Nucleus accumbens (tissue), 56 donors: ENCODE measurements at regions not wholly inside any gene's neighbourhood (a gene's known extent, or its start where the extent isn't known, plus 50 kb on each side); places are given as distances from the start of the nearest gene placed in this dataset.
A peak's percentile ranks its signal among the peaks of the same experiment; 100 is the strongest.

ENCODE experiments used
- DNase-seq, 56 donors: peaks; one replicate each; lab custom pipeline; 2025; lab: John Stamatoyannopoulos, UW

DNA sequence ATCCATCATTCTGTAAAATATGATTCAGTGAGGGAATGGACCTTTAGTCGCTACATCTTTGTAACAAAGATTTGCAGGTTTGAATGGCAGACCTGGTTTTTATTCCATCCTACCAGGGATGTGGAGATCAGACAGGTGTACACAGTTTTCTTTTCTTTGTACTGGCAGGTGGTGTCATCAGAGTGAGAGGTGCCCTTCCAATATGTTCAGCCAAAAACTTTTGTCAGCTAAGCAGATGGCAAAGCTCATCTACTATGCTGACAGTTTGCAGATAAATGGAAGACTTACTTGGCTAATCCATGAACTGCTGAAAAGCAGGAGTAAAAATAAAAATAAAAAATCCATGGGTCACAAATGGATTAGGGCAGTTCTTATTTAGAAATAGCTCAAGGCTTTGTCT, 185.5 kb upstream of the DOK6 start:
- DNase-seq, result no peak

DNA sequence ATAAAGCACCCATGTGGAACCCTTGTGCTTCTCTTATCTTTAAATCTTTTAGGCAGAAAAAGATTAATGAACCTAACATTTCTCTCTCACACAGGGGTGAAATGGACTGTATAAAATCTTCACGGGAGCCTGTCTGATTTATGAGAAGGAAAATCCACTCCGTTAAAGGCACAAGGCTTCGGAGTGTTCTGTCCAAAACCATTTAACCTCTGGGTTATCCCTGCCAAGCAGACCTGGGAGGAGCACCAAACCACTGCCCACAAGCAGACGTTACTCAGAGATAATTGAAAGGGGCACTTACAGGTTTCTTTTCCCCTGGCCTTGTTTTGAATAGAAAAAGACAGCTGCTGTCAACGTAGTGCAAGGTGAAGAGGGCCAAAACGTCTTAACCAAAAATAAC, 184.4 kb upstream of the DOK6 start:
- no peak for DNase-seq

DNA sequence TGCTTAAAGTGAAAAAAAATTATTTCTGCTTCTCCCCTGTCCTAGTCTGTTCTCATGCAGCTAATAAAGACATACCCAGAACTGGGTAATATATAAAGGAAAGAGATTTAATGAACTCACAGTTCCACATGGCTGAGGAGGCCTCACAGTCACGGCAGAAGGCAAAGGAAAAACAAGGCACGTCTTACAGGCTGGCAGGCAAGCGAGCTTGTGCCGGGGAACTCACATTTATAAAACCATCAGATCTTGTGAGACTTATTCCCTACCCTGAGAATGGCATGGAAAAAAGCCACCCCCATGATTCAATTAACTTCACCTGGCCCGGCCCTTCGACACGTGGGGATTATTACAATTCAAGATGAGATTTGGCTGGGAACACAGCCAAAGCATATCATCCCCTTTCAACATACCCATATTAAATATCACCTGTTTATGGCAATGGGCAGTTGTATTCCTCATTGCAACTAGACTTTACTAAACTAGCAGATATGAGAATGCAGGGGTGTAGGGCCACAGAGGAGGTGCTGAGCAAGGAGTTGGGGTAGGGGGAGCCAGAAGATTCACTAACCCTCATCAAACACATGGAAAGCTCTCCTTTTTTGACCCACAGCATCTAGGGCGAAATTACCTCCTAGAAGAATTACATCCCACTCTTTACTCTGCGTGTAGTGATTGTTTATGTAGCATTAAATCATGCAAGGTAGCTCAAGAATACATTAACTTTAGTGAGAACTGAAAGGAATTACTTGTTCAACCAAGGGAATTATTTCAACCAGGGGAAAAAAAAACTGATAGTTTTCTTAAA, 183.3 kb upstream of the DOK6 start:
- DNase-seq, result no peak

DNA sequence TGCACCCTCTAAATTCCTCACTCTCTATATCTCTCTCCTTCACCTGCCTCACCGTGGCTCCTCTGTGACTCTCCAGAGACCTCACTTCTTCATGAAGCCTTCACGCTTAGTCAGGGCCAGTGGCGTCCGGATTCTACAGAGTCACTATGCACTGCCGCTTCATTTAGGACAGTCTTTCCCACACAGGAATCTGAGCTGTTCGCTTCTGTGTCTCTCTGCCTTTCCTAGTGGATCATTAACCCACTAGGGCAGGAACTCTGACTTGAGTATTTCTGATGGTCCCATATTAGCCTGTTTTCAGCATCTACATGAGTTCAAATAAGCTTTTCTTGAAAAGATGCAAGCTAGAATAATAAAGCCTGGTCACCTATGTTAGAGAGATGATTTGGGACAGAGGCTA, 180.2 kb upstream of the DOK6 start:
- DNase-seq, result no peak

DNA sequence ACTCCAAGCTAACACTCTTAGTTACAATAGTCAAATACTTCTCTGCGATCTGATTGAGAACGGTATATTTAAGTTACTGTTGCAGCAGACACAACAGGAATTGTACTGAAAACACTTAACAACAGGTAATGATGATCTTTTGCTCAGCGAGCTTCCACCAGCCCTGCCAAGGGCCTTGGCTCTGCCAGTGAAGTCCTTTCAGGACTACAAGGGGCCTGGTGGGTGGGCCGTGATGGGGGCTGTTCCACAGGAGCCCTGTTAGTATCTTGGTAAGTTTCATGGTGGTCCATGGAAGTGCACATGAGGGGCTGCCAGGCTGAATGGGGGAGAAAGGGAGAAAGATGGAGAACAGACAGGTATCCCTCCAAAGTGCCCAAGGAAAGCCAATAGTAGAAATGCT, 178.6 kb upstream of the DOK6 start:
- DNase-seq, result no peak

DNA sequence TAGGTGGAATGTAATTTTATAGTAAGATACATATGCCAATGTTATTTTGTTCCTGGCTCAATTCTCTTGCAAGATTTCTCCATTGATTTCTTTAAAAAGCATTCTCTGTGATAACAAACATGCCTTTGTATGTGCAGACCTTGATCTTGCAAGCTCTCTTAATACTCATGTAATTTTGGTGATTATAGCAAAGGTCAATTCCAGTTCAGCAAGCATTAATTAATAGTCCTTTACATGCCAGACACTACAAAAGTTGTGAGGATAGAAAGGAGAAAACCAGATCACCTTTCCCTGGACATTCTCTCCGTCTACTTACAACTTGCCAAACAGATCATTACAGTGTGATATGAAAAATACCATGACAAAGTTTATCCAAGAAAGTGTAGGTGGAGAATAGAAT, 173.7 kb upstream of the DOK6 start:
- no peak for DNase-seq

DNA sequence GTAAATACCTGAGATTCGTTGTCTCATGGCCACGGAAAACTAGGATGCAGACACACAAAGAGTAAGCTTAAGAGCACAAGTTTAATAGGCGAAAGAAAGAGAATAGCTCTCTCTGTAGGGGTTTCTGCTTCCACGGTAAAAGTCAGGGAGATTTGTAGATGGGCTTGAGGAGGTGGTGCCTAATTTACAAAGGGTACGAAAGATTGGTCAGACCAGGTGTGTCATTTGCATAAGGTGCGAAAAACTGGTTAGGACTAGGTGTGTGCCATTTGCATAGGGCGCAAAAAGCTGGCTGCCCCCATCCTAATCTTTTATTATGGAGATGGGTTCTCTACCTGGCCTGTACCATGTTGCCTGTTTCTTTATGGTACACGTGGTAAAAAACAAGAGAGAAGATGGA, 170.5 kb upstream of the DOK6 start:
- no peak for DNase-seq

DNA sequence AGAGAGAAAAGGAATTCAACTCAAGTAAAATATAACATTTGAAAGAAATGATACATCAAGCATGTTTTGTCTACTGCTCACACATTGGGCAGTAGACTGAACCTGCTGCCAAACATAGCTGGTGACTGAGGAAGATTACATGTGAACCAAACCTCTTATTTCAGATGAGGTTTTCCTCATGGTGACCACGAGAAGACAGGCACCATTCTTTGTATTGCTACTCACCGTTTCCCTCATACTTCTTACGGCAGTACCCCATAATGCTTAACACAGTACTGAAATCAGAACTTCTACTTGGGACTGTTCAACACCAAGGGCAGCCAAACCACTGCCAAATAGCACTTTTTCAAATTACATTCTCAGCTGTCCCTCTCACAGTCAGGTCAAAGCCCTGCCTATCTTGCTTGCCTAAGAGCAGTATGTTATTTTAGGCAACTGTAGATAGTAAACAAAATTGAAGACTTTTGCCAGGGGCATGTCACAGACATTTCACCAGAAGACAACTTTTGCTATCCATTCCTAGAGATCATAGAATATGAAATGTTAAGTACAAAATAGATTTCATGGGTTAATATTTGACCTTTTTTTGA, 167.1 kb upstream of the DOK6 start:
- no peak for DNase-seq

DNA sequence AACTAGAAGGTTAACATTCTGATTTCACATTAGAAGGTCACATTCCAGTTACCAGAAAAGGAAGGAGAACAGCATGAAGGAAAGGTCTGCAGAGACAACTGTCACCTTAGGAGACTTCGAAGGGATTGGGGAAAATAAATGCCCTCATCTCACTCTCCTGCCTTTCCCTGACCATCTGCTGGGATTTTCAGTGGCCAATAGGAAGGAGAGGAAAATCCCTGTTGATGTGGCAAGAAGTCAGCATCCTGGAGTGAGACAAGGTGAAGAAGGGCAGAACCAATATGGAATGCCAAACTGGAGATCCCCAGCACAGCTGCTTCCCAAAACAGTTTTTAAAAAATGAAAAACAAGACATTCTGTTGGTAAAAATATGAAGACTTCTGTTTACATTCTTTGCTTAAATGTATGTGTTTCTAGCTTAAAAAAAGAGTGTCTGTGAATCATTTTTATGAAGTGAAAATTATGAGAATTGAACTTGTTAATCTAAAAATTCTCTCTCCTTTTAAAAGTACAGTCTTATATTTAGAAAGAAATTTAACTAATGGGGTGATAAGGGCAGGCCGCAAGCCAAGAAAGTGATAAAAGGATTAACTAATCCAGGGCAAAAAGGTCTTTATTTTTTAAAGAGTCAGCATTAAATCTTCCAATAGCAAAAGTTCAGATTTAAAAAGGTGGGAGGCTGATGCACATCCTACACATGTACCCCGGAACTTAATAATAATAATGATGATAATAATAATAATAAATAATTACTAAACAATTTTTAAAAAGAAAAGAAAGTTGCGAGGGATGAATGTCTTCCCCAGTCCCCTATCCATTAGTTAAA, 160.6 kb upstream of the DOK6 start:
- no peak for DNase-seq

DNA sequence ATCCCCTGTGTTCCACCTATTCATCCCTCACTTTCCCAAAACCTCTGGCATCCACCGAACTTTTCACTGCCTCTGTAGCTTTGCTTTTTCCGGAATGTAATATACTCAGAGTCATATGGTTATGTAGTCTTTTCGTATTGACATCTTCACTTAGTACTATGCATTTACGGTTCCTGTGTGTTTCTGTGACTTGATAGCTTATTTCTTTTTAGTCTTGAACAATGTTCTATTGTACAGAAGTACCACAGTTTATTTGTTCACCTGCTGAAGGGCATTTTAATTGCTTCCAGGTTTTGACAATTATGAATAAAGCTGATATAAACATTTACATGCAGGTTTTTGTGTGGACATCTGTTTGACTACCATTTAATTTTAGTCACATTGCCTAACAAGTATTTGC, 154.7 kb upstream of the DOK6 start:
- no peak for DNase-seq

DNA sequence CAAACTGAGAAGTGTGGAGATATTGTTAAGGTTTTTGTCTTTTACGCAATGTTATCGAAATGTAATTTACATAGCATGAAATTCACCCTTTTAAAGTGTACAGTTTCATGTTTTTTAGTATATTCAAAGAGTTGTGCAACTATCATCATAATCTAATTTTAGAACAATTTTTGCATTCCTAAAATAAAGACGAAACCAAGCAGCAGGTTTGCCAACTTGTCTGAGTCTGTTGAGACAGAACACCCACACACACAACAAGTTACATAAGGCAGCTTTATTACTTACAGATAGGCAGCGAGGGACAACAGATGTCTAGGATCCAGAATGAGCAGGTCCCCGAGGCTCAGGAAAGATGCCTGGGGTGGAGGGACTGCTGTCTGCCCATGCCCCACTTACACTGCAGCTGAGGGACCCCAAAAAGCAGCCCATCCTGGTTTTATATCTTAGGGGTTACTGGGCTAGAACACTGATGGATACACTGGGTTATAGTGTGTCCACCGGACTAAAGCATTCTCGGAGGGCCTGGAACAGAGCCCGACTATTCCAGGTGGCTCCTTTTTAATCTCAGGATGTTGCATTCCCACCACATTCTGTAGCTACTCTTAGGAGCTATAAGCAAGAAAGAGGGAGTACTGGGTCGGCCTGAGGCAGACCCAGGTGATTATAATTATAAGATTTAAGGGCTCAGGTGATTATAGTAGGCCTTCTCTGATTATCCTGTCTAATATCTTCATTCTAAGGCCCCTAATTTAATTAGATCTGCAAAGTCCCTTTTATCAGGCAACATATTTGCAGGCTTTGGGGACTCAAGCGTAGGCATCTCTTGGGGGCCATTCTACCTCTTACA, 150.2 kb upstream of the DOK6 start:
- DNase-seq, result no peak

DNA sequence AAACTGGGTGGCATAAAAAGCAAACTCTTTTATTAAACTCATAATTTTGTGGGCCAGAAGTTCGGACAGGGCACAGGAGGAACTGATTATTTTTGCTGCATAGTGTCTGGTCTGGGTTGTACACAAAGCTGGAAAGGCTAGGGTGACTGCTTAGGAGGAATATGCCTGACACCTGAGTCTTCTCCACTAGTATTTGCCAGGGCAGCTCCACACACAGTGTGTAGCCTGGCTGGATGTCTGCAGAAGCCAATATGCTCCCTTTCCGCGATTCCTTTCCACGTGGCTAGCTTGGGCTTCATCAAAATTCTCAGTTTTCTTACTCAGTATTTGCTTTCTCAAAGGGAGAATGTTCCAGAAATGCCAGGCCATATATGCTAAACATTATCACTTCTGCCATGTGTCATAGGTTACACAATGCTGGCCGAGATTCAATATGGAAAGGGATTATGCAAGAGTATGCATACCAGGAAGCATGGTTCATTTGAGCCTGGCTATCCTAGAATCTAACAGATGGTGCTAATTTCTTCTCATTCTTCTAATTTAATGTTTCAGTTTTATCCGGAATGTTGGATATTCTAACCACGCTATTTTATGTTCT, 142.7 kb upstream of the DOK6 start:
- DNase-seq, result no peak

DNA sequence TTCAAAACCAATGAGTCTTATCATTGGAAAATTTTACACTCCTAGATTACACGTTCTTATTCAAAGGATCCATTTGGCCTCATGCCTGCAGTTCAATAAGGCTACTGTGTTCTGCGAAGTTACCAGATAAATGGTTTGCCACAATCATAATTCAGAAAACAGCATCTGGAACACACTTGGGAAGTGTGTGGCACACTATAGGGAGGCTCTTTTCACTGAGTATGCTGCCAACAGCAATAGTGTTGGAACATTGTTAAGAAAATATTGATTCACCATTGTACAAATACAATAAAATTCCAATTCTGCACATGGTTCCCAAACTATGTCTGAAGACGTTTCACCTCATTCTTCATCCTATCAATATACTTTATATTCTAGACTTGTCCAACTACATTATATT, 141.4 kb upstream of the DOK6 start:
- no peak for DNase-seq

DNA sequence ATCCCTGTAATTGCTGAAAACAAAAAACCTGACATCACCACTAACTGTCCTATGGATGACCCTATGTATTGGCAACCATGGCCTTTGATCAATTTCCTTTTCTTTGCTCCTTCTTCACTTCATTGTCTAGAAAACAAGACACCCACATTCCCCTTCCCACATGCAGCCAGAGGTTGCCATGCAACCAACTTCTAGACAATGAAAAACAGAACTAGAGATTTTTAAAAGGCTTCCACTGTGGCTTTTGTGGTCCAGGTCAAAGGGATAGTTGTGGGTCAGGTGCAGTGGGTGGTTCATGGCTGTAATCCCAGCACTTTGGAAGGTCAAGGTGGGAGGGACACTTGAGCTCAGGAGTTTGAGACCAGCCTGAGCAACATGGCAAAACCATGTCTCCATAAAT, 139.3 kb upstream of the DOK6 start:
- DNase-seq, result peak in 2 of 56 donors; percentile 4

DNA sequence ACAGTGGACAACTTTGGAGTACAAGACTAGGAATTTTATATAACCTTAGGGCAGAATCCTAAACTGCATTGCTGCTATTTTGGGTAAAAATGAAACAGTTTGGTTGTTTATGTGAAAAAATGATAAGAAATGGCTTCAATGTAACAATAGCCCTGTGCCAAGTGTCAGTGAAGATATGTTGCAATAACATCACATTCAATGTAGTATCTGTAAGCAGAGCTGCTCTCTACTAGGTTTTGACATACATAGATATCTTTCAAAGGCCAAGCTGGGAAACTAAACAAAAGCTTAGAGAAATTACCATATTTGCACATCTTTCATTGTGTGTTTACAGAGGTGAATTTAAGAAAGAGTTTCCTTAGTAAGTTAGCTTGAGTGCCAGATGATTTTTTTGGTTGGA, 135.0 kb upstream of the DOK6 start:
- DNase-seq, result no peak

DNA sequence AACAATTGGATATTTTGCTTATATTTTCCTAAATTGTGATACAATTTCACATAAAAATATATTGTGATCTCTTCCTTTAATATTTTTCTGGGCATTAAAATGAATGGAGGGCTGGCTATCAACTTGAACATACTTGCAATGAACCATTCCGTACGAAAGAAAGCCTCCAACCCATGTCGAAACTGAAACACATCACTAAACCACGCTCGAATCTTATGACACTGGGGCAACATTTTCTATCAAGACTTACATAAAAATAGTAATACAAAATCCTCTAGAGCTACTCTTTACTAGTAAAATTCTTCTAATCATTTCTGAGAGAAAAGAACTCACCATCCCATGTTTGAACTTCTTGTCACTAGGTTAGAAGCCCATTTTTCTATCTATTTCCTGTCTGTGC, 132.8 kb upstream of the DOK6 start:
- no peak for DNase-seq

DNA sequence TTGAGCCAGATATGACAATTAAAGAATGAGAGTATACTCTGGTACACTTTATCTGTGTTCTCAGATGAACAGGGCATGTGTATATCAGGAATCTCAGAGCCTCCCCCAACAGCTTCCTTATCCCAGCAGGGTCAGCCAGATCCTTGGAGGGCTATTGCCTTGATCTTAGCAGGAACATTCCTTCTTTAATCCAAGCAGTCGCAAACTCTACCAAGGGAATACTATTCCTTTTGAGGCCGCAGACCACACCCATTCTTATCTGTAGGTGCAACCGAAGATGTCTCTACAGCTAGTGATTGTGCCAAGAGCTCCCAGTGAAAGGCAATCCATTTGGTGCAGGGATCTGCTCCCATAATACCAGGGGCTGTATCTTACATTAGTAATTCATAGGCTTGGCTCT, 118.3 kb upstream of the DOK6 start:
- no peak for DNase-seq

DNA sequence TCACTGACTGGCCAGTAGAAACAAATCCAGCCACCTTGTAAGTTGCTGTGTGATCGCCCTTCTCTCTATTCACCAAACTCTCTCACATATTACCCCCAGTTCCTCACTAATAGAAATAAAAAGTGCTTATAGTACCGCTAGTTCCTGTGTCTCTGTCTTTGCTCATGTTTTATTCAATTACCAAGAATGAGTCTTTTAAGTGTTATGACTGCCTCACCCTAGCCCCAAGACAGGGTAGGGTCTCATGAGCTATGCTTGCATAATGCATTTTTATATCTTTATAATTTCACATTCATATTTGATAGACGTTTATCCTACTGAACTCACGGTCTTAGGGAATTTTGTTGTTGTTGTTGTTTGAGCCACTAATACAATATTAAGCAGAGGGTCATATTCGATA, 109.6 kb upstream of the DOK6 start:
- DNase-seq, result no peak

DNA sequence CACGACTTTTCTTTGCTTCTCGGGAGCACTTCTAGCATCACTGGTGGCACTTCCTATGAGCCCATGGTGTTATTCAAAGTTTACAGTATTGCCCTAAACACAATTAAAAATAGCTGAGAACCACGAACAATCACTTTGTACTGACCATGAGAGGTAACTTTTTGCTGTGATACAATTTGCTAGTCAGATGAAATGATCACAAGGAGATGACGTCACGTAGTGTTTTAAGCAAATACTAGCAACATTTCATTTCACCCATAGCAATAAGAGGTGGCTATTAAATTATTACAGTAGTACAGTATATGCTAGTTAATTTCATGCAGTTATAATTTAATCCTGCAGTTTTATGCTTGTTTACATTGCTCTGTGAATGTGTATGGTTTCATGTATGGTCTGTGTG, 108.9 kb upstream of the DOK6 start:
- DNase-seq, result no peak

DNA sequence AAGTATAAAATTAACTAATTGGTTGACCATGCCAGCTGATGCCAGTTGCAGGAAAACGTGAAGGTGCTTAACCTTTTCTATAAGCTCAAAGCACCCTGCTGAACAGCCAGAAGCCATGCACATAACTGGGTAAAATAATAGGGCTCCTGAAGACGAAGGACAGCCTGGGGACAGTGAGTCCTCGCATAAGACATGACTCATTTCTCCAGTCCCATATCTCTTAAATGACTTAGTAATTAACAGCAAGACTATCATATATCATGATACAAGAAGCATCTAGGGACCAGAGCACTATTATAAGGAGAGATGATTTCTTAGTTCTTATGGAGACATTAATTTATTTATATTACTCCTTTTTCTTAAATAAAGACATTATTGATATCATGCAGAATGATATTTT, 100.5 kb upstream of the DOK6 start:
- no peak for DNase-seq
